ENCODE measurements at regions not wholly inside any gene's neighbourhood (a gene's known extent, or its start where the extent isn't known, plus 50 kb on each side); places are given as distances from the start of the nearest gene placed in this dataset.
"Not testable (repeated sequence)": the region's sequence is repeated elsewhere in the genome, so short reads cannot be mapped to it uniquely, and the experiment has no call there.

DNA sequence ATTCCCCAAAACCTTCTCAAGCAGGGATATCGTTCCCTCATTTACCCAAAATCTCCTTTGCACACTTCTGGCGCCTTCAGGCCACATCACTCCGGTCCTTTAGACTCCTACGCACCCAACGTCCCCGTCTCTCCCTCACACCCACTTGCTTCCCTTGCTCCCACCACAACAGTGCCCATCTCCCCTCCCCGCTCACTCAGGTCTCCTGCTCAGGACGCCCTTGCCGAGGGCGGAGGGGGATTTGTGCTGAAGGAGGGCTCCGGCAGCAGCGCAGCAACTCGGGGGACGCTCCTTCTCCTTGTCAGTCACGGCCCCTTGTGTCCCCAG, 71.6 kb downstream of the PCMTD2 start:
- TF ChIP-seq CTCF (IDR thresholded peaks at IDR 0.05; ENCODE audit: low read depth, low read length); POLR2A (IDR thresholded peaks at IDR 0.05; ENCODE audit: extremely low read depth, insufficient read length); MYC (IDR thresholded peaks at IDR 0.05; ENCODE audit: low read depth, low read length): not testable (repeated sequence)
- TF ChIP-seq, protein P1, sequence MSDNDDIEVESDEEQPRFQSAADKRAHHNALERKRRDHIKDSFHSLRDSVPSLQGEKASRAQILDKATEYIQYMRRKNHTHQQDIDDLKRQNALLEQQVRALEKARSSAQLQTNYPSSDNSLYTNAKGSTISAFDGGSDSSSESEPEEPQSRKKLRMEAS (IDR thresholded peaks at IDR 0.05; ENCODE audit: low read depth, low read length): not testable (repeated sequence)

Measured in NB4 (cell line).